ENCODE measurements at regions not wholly inside any gene's neighbourhood (a gene's known extent, or its start where the extent isn't known, plus 50 kb on each side); places are given as distances from the start of the nearest gene placed in this dataset.

GRCh38 chr1:163406772-163407171 is 85.0 kb downstream of the NUF2 start:
- TF ChIP-seq GATA2 (IDR thresholded peaks at IDR 0.05; ENCODE audit: low read depth, low read length) (no peak), GATA3 (IDR thresholded peaks at IDR 0.05; ENCODE audit: low read depth, low read length) (no peak)
